Iris pigment epithelial cell (primary cell): ENCODE measurements at regions not wholly inside any gene's neighbourhood (a gene's known extent, or its start where the extent isn't known, plus 50 kb on each side); places are given as distances from the start of the nearest gene placed in this dataset.
A peak's percentile ranks its signal among the peaks of the same experiment; 100 is the strongest.
"Not testable (repeated sequence)": the region's sequence is repeated elsewhere in the genome, so short reads cannot be mapped to it uniquely, and the experiment has no call there.

Source experiments
- DNase-seq: peaks from one replicate; pipeline ENCODE4 v3.0.0-alpha.2; 2011; ENCODE audit warnings: low read depth

- DNase-seq: no peak
Measured at GRCh38 chr2:89000235-89000634, 308.8 kb downstream of the RPIA start.

- DNase-seq: not testable (repeated sequence)
Measured at GRCh38 chr2:89004238-89004637, 312.8 kb downstream of the RPIA start.

- not testable (repeated sequence) for DNase-seq
Measured at GRCh38 chr2:89020566-89020965, 329.1 kb downstream of the RPIA start.

GRCh38 chr2:89026296-89026695 lies 334.8 kb downstream of the RPIA start:
- DNase-seq: not testable (repeated sequence)

GRCh38 chr2:89027115-89027514 lies 335.6 kb downstream of the RPIA start:
- not testable (repeated sequence) for DNase-seq

- not testable (repeated sequence) for DNase-seq
Measured at GRCh38 chr2:89027536-89027935, 336.1 kb downstream of the RPIA start.

- not testable (repeated sequence) for DNase-seq
Measured at GRCh38 chr2:89029257-89029656, 337.8 kb downstream of the RPIA start.

GRCh38 chr2:89048138-89049066 lies 356.9 kb downstream of the RPIA start:
- peak; percentile 27 for DNase-seq

GRCh38 chr2:89058616-89059015 lies 367.1 kb downstream of the RPIA start:
- not testable (repeated sequence) for DNase-seq

- not testable (repeated sequence) for DNase-seq
Measured at GRCh38 chr2:89061174-89061573, 369.7 kb downstream of the RPIA start.

GRCh38 chr2:89076771-89077170 lies 385.3 kb downstream of the RPIA start:
- DNase-seq: not testable (repeated sequence)

GRCh38 chr2:89092911-89093310 lies 401.4 kb downstream of the RPIA start:
- not testable (repeated sequence) for DNase-seq

GRCh38 chr2:89095060-89095459 lies 403.6 kb downstream of the RPIA start:
- not testable (repeated sequence) for DNase-seq

- not testable (repeated sequence) for DNase-seq
Measured at GRCh38 chr2:89102587-89102986, 411.1 kb downstream of the RPIA start.

- DNase-seq: not testable (repeated sequence)
Measured at GRCh38 chr2:89106369-89107019, 415.0 kb downstream of the RPIA start.

- DNase-seq: peak; percentile 3
Measured at GRCh38 chr2:89112434-89112833, 421.0 kb downstream of the RPIA start.

GRCh38 chr2:89113286-89113685 lies 421.8 kb downstream of the RPIA start:
- DNase-seq: not testable (repeated sequence)

GRCh38 chr2:89129440-89129839 lies 438.0 kb downstream of the RPIA start:
- DNase-seq: not testable (repeated sequence)

GRCh38 chr2:89130665-89131308 lies 439.3 kb downstream of the RPIA start:
- DNase-seq: not testable (repeated sequence)

GRCh38 chr2:89142959-89143358 lies 451.5 kb downstream of the RPIA start:
- not testable (repeated sequence) for DNase-seq

- not testable (repeated sequence) for DNase-seq
Measured at GRCh38 chr2:89145342-89145741, 453.9 kb downstream of the RPIA start.

- not testable (repeated sequence) for DNase-seq
Measured at GRCh38 chr2:89148256-89148655, 456.8 kb downstream of the RPIA start.
